Right lobe of liver (tissue), 6 donors: ENCODE measurements at regions not wholly inside any gene's neighbourhood (a gene's known extent, or its start where the extent isn't known, plus 50 kb on each side); places are given as distances from the start of the nearest gene placed in this dataset.
"Not testable (repeated sequence)": the region's sequence is repeated elsewhere in the genome, so short reads cannot be mapped to it uniquely, and the experiment has no call there.

Experiments used
- ATAC-seq, 4 donors: fragments of 200-7000 bp; cut with Tn5 transposase; one replicate each; pipeline ENCODE4 v1.9.1; 2020; ENCODE audit warnings: mild to moderate bottlenecking in 4 of 4, moderate library complexity in 4 of 4
- DNase-seq, 3 donors: peaks; one replicate each; pipeline ENCODE4 v3.0.0-alpha.2; 2020
- H3K27ac ChIP-seq, 3 donors: fragments of 200-600 bp; one replicate each; pipeline ENCODE4 v1.8.0; 2022
- H3K27me3 ChIP-seq, 2 donors: fragments of 200-600 bp; one replicate each; pipeline ENCODE4 v1.8.0; 2022
- H3K36me3 ChIP-seq, 4 donors: fragments of 200-600 bp; sonication (generic) in 1 of 4; one replicate each; pipeline versions ENCODE4 v1.5.1 to v1.8.0; 2017 to 2022; ENCODE audit warnings: control low read depth in 1 of 4
- H3K4me1 ChIP-seq, 4 donors: fragments of 200-600 bp; sonication (generic) in 1 of 4; one replicate each; pipeline versions ENCODE4 v1.5.1 to v1.8.0; 2017 to 2022; ENCODE audit warnings: control low read depth in 1 of 4
- H3K4me3 ChIP-seq, 3 donors: fragments of 200-600 bp; one replicate each; pipeline ENCODE4 v1.8.0; 2022
- H3K9me3 ChIP-seq, 4 donors: fragments of 200-600 bp; sonication (generic) in 1 of 4; one replicate each; pipeline versions ENCODE4 v1.5.1 to v1.8.0; 2017 to 2022; ENCODE audit warnings: control low read depth in 1 of 4
- CTCF ChIP-seq, 4 donors: fragments of 200-600 bp in 3 of 4; fragments of 450-650 bp in 1 of 4; IDR thresholded peaks; one replicate each; pipeline versions ENCODE4 v1.5.1 to v1.8.0; 2016 to 2022; ENCODE audit warnings: antibody characterized with exemption in 4 of 4, mild to moderate bottlenecking in 2 of 4
- WGBS: methylation state at CpG from one replicate; pipeline ENCODE4 v1.1.6; 2018; ENCODE audit warnings: low coverage, low lambda C conversion rate; ENCODE audit not compliant: insufficient coverage; ENCODE audit errors: missing lambda C conversion rate; 5-methylcytosine and 5-hydroxymethylcytosine counted together
- intact Hi-C, 2 donors: fragments of 100-400 bp; cut with DNase I; formaldehyde crosslinking; loops; one replicate each; pipeline versions ENCODE4 v1.11.2 to v1.14.1; 2022
- donor health status: DM: no; HTN: yes; CAD: no.
- donor health status: DM: no; HTN: no; CAD: no.
- donor health status: DM: no; HTN: no; CAD: no.
- donor health status: DM: no; HTN: yes; CAD: no.
- donor health status: DM: no; HTN: yes; CAD: no.

DNA sequence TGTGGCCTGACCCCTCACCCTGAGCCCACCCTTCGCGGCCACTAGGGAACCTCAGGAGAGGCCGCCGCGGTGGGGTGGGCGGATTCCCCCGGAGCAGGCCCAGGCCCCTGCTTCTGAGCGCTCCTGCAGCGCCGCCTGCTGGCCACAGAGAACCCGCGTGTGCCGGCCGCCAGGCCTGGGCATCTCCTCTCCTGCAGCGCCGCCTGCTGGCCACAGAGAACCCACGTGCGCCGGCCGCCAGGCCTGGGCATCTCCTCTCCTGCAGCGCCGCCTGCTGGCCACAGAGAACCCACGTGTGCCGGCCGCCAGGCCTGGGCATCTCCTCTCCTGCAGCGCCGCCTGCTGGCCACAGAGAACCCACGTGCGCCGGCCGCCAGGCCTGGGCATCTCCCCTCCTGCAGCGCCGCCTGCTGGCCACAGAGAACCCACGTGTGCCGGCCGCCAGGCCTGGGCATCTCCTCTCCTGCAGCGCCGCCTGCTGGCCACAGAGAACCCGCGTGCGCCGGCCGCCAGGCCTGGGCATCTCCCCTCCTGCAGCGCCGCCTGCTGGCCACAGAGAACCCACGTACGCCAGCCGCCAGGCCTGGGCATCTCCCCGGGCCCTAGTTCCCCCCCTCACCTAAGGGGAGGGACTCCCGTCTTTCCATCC is 126.1 kb downstream of the METRNL start:
- peak; percentile 51 to 68 (median 63) for DNase-seq
- H3K27me3 ChIP-seq, H3K9me3 ChIP-seq, H3K4me3 ChIP-seq, H3K36me3 ChIP-seq, ATAC-seq, H3K4me1 ChIP-seq, H3K27ac ChIP-seq, intact Hi-C loops: not testable (repeated sequence)
- no CpG with 5 or more reads among the region's 50 CpGs for WGBS
- peak; percentile 53 to 62 (median 54) for TF ChIP-seq CTCF (IDR thresholded peaks at IDR 0.05)

DNA sequence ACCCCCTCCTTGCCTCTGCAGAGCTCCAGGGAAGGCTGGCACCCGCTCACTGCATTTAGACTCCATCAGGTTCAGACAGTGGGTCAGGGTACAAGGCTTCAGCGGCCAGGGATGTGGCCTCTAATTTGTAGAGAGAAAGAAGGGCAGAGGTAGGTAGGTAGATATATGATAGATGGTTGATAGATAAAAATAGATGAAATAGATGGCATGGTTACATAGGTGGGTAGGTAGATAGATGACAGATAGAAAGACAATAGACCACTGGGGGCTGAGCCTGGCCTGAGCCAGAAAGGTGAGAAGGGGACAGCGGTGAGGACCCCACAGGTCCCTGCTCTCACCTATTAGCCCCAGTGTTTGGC is 126.6 kb downstream of the METRNL start:
- H3K36me3 ChIP-seq, H3K4me3 ChIP-seq, H3K27ac ChIP-seq, ATAC-seq, H3K27me3 ChIP-seq, H3K4me1 ChIP-seq, DNase-seq, intact Hi-C loops, H3K9me3 ChIP-seq: not testable (repeated sequence)
- 75% methylated on average over 1 of the region's 3 CpGs for WGBS

DNA sequence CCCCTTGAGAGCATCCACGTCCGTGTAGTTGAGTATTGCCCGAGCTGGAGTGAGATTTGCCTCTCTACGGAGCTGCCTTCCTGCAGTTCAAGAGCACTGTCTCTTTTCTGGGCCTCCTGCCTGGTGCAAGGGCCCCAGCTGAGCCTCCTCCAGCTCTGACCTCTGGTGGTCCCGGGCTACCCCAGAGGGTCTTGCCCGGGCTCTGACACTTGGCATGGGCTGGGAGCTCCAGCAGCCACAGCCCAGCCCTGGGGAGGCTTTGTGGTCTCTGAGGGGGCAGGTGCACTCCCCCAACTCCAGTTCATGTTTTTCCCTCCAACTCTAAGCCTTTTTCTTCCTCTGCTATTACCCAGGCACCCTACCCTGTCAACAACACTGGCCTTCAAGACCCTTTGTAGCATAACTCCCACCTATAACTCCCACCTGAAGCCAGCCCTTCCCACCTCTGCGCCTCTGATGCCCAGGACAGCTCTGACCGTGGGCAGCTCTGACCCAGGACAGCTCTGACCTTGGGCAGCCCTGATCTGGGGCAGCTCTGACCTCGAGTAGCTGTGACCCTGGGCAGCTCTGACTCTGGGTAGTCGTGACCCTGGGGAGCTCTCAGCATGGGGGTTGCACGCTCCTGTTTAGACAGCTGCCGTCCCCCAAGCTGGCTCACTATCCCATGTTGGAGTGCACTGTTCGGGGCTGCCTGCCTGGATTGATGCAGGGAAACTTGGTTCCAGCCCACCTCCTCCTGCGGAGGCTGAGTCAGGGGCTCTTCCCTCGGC is 127.6 kb downstream of the METRNL start:
- peak; percentile 11 to 28 (median 26) for DNase-seq
- H3K36me3 ChIP-seq, H3K9me3 ChIP-seq, intact Hi-C loops, H3K27ac ChIP-seq, ATAC-seq, H3K4me1 ChIP-seq, H3K27me3 ChIP-seq, H3K4me3 ChIP-seq: not testable (repeated sequence)
- 38% methylated on average over 2 of the region's 15 CpGs for WGBS

DNA sequence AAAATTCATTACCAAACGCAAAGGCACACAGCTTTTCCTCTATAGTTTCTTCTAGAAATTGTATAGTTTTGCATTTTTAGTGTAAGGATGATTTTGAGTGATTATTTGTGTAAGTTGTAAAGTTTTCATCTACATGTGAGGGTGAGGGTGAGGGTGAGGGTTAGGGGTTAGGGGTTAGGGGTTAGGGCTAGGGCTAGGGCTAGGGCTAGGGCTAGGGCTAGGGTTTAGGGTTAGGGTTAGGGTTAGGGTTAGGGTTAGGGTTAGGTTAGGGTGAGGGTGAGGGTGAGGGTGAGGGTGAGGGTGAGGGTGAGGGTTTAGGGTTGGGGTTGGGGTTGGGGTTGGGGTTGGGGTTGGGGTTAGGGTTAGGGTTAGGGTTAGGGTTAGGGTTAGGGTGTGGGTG is 167.6 kb downstream of the METRNL start:
- peak in 3 of 4 donors; percentile 38 to 50 (median 41) for ATAC-seq

More for the DNA sequence above, 167.6 kb downstream of the METRNL start:
- H3K4me3 ChIP-seq, H3K36me3 ChIP-seq, H3K4me1 ChIP-seq, H3K27ac ChIP-seq, H3K9me3 ChIP-seq, intact Hi-C loops, H3K27me3 ChIP-seq: not testable (repeated sequence)
- WGBS = no CpG with 5 or more reads among the region's 1 CpG
- peak; percentile 36 to 86 (median 54) for DNase-seq
